HFFc6 (cell line): ENCODE measurements at regions not wholly inside any gene's neighbourhood (a gene's known extent, or its start where the extent isn't known, plus 50 kb on each side); places are given as distances from the start of the nearest gene placed in this dataset.

ENCODE experiments used
- DNase-seq: peaks from one replicate; pipeline ENCODE4 v3.0.0-alpha.2; 2018
- H3K27ac Mint-ChIP-seq: 2 replicates; pipeline ENCODE4 v1.8.0; 2020; ENCODE audit warnings: mild to moderate bottlenecking, mixed read lengths
- H3K27me3 Mint-ChIP-seq: 2 replicates; pipeline ENCODE4 v1.8.0; 2021; ENCODE audit warnings: mild to moderate bottlenecking, moderate library complexity, mixed read lengths; ENCODE audit not compliant: insufficient read depth
- H3K36me3 Mint-ChIP-seq: 2 replicates; pipeline ENCODE4 v1.8.0; 2021; ENCODE audit warnings: low read depth, mixed read lengths
- H3K4me1 Mint-ChIP-seq: 2 replicates; pipeline ENCODE4 v1.8.0; 2020; ENCODE audit warnings: low read depth, mixed read lengths
- H3K4me3 Mint-ChIP-seq: 2 replicates; pipeline ENCODE4 v1.8.0; 2020; ENCODE audit warnings: mild to moderate bottlenecking, moderate library complexity, mixed read lengths
- H3K9me3 Mint-ChIP-seq: 2 replicates; pipeline ENCODE4 v1.8.0; 2020; ENCODE audit warnings: mild to moderate bottlenecking, mixed read lengths
- CTCF ChIP-seq: fragments of 200-600 bp; sonication (generic); IDR thresholded peaks from 2 replicates; pipeline ENCODE4 v1.5.0; 2021; ENCODE audit warnings: antibody characterized with exemption, mild to moderate bottlenecking

DNA sequence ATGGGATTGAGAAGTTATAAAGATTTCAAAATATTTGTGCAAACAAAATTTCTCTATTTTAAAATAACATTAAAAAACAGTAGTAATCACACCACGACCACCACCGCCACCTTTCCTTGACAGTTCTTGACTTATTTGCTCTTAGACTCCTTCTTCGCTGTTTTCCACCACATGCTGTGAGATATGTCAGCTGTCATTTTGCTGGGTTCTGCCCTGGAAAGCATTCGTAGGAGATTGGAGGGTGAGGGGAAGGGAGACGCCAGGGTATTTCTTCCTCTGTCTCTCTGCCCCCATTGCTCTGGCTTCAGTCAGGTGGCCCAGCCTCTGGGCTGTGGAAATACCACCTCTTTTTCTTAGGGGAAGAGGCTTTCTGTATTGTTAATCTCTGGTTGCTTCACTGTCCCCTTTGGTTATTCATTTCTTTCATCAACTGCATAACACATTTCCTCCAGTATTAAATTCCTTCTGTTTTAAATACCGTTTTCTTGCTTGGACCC, 186.2 kb downstream of the NEDD1 start:
- no peak for TF ChIP-seq CTCF
- H3K27ac Mint-ChIP-seq: no peak overlapping the region

GRCh38 chr12:97097734-97098133, 190.7 kb downstream of the NEDD1 start:
- Mint-ChIP-seq H3K4me3 (no peak overlapping the region), H3K27me3 (no peaks in the 10 kb centered on the region), H3K4me1 (no peaks in the 10 kb centered on the region), H3K36me3 (no peaks in the 10 kb centered on the region), H3K9me3 (peaks cover 24% of the 10 kb centered on the region), H3K27ac (no peak overlapping the region)
- no peak for TF ChIP-seq CTCF
- DNase-seq: no peak

More for the DNA sequence above, 186.2 kb downstream of the NEDD1 start:
- no peaks in the 10 kb centered on the region for H3K36me3 Mint-ChIP-seq
- H3K4me3 Mint-ChIP-seq: no peak overlapping the region
- peaks cover 25% of the 10 kb centered on the region for H3K9me3 Mint-ChIP-seq
- no peaks in the 10 kb centered on the region; the same call in 1 of the 2 replicates for H3K27me3 Mint-ChIP-seq
- H3K4me1 Mint-ChIP-seq: no peaks in the 10 kb centered on the region
- no peak for DNase-seq

DNA sequence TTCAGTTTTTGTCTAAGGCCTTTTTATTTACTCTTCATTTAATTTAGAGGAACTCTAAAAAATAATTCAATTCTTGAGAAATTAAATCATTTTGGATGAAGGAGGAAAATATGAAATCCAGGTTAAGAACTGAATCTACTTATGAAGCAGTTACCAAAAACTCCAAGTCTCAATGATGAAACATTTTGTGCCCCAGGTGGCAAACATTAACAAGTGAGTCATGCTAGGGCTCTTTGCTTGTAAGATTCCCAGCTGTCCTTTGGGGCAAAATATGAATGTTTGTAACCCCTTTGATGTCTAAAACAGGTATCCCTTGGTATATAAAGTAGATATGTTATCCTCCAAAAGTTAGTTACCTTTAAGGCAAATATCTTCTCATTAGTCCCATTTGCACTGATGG, 202.4 kb downstream of the NEDD1 start:
- Mint-ChIP-seq H3K9me3 (peaks cover 31% of the 10 kb centered on the region), H3K36me3 (no peaks in the 10 kb centered on the region; the same call in 1 of the 2 replicates), H3K27ac (no peak overlapping the region)

DNA sequence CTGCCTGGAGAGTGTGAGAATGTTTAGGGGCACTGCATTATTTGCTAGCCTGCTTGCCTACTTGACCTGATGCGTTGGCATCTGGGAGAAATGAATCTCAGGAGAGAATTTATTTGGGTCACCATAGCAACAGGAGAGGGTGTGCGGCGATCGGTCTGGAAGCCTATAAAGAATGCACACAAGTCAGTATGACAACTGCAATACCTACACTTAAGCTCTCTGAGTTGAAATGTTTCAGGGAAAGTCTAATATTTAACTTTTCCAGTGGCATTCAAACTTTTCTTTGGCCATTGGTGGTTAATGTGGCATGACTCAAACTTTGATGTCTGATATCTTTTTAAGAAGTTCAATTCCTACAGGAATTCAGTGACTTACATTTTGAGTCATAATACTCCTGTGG, 205.1 kb downstream of the NEDD1 start:
- Mint-ChIP-seq H3K4me1 (no peaks in the 10 kb centered on the region), H3K4me3 (no peak overlapping the region), H3K9me3 (peaks cover 30% of the 10 kb centered on the region), H3K27ac (no peak overlapping the region), H3K36me3 (no peaks in the 10 kb centered on the region; the same call in 1 of the 2 replicates), H3K27me3 (peaks cover 4% of the 10 kb centered on the region; the same call in 1 of the 2 replicates)
- no peak for DNase-seq
- no peak for TF ChIP-seq CTCF

More for the DNA sequence above, 202.4 kb downstream of the NEDD1 start:
- DNase-seq: no peak
- Mint-ChIP-seq H3K4me1 (no peaks in the 10 kb centered on the region), H3K4me3 (no peak overlapping the region), H3K27me3 (peaks cover 4% of the 10 kb centered on the region; the same call in 1 of the 2 replicates)
- TF ChIP-seq CTCF: no peak

- Mint-ChIP-seq H3K27me3 (no peaks in the 10 kb centered on the region), H3K9me3 (peaks cover 22% of the 10 kb centered on the region), H3K36me3 (no peaks in the 10 kb centered on the region; the same call in 1 of the 2 replicates), H3K4me1 (no peaks in the 10 kb centered on the region), H3K27ac (no peak overlapping the region), H3K4me3 (no peak overlapping the region)
- no peak for TF ChIP-seq CTCF
- no peak for DNase-seq
These were observed 211.8 kb downstream of the NEDD1 start for GRCh38 chr12:97118796-97119375.
